Neural cell (in vitro differentiated cells): ENCODE measurements at regions not wholly inside any gene's neighbourhood (a gene's known extent, or its start where the extent isn't known, plus 50 kb on each side); places are given as distances from the start of the nearest gene placed in this dataset.

ENCODE experiments used
- EP300 ChIP-seq: fragments of 450-650 bp; conservative IDR thresholded peaks from 2 replicates; pipeline ENCODE4 v1.6.1; 2014; ENCODE audit warnings: antibody characterized with exemption, mild to moderate bottlenecking, moderate library complexity; ENCODE audit not compliant: poor library complexity, severe bottlenecking
- EZH2 ChIP-seq: fragments of 200-600, 300-800 bp; shearing (Covaris generic), sonication (generic); IDR thresholded peaks from 2 replicates; pipeline ENCODE4 v1.6.1; 2014; ENCODE audit warnings: antibody characterized with exemption, low read length, borderline replicate concordance, mild to moderate bottlenecking; ENCODE audit not compliant: insufficient read depth, poor library complexity, severe bottlenecking
- MXI1 ChIP-seq: fragments of 450-650 bp; conservative IDR thresholded peaks from 2 replicates; pipeline ENCODE4 v1.6.1; 2014; ENCODE audit warnings: antibody characterized with exemption, mild to moderate bottlenecking; ENCODE audit not compliant: poor library complexity, severe bottlenecking
- POLR2AphosphoS5 ChIP-seq: IDR thresholded peaks from 2 replicates; pipeline ENCODE4 v1.6.1; 2012
- TAF1 ChIP-seq: IDR thresholded peaks from 2 replicates; pipeline ENCODE4 v1.6.1; 2012; ENCODE audit warnings: low read depth
- TF ChIP-seq, protein P1 (sequence below): fragments of 450-650 bp; IDR thresholded peaks from 2 replicates; pipeline ENCODE4 v1.5.1; 2014; ENCODE audit warnings: antibody characterized with exemption, mild to moderate bottlenecking, moderate library complexity; ENCODE audit not compliant: poor library complexity, severe bottlenecking
- TF ChIP-seq, protein P2 (sequence below): IDR thresholded peaks from 2 replicates; pipeline ENCODE4 v1.6.1; 2012; ENCODE audit warnings: borderline replicate concordance

DNA sequence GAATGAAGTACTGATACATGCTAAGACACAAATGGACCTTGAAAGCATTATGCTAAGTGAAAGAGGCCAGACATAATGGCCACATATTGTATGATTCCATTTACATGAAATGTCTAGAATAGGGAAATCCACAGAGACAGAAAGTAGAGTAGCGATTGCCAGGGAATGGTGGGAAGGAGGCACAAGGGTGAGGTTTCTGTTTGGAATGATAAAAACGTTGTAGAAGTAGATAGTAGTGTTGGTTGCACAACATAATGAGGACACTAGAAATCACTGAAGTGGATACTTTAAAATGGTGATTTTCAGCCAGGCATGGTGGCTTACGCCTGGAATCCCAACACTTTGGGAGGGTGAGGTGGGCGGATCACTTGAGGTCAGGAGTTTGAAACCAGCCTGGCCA lies 97.6 kb upstream of the VANGL1 start:
- TF ChIP-seq TAF1 (no peak), POLR2AphosphoS5 (no peak), EP300 (no peak), EZH2 (no peak), MXI1 (no peak)
- TF ChIP-seq, protein P1, sequence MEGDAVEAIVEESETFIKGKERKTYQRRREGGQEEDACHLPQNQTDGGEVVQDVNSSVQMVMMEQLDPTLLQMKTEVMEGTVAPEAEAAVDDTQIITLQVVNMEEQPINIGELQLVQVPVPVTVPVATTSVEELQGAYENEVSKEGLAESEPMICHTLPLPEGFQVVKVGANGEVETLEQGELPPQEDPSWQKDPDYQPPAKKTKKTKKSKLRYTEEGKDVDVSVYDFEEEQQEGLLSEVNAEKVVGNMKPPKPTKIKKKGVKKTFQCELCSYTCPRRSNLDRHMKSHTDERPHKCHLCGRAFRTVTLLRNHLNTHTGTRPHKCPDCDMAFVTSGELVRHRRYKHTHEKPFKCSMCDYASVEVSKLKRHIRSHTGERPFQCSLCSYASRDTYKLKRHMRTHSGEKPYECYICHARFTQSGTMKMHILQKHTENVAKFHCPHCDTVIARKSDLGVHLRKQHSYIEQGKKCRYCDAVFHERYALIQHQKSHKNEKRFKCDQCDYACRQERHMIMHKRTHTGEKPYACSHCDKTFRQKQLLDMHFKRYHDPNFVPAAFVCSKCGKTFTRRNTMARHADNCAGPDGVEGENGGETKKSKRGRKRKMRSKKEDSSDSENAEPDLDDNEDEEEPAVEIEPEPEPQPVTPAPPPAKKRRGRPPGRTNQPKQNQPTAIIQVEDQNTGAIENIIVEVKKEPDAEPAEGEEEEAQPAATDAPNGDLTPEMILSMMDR: no peak
- TF ChIP-seq, protein P2, sequence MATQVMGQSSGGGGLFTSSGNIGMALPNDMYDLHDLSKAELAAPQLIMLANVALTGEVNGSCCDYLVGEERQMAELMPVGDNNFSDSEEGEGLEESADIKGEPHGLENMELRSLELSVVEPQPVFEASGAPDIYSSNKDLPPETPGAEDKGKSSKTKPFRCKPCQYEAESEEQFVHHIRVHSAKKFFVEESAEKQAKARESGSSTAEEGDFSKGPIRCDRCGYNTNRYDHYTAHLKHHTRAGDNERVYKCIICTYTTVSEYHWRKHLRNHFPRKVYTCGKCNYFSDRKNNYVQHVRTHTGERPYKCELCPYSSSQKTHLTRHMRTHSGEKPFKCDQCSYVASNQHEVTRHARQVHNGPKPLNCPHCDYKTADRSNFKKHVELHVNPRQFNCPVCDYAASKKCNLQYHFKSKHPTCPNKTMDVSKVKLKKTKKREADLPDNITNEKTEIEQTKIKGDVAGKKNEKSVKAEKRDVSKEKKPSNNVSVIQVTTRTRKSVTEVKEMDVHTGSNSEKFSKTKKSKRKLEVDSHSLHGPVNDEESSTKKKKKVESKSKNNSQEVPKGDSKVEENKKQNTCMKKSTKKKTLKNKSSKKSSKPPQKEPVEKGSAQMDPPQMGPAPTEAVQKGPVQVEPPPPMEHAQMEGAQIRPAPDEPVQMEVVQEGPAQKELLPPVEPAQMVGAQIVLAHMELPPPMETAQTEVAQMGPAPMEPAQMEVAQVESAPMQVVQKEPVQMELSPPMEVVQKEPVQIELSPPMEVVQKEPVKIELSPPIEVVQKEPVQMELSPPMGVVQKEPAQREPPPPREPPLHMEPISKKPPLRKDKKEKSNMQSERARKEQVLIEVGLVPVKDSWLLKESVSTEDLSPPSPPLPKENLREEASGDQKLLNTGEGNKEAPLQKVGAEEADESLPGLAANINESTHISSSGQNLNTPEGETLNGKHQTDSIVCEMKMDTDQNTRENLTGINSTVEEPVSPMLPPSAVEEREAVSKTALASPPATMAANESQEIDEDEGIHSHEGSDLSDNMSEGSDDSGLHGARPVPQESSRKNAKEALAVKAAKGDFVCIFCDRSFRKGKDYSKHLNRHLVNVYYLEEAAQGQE: no peak
